Keratinocyte (primary cell): ENCODE measurements at regions not wholly inside any gene's neighbourhood (a gene's known extent, or its start where the extent isn't known, plus 50 kb on each side); places are given as distances from the start of the nearest gene placed in this dataset.

ENCODE experiments used
- EZH2 ChIP-seq: IDR thresholded peaks from one replicate; pipeline ENCODE4 v1.6.1; 2012; ENCODE audit warnings: inconsistent platforms, mild to moderate bottlenecking, low read length, moderate library complexity
- TF ChIP-seq, protein P1 (sequence below), 3 experiments: IDR thresholded peaks in 1 of 3; conservative IDR thresholded peaks in 1 of 3; optimal IDR thresholded peaks in 1 of 3; 2 replicates in 2 of 3; 3 replicates in 1 of 3; pipeline versions ENCODE3 to v1.5.1; 2011; ENCODE audit warnings: low read length in 3 of 3, mild to moderate bottlenecking in 3 of 3, moderate library complexity in 2 of 3, control low read depth in 1 of 3, inconsistent platforms in 1 of 3; ENCODE audit not compliant: insufficient read depth in 2 of 3; ENCODE audit errors: extremely low read depth in 1 of 3

DNA sequence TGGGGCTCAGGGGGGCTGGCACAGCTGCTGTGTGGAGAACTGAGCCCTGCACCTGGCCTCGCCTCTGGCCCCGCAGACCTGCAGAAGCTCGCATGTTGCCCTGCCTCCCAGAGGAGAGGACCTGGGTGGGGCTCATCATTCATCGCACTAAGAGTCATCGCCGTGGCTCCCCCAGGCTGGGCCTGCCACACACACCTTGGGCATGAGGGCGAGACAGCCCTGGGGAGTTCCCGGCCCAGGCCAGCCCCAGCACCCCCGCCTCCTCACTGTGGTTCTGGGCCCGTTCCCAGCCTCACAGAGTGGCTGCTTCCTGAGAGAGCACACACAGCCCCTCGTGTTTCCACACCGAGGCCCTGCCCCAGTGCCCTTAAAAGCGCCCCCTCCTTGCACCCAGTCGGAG is 694.6 kb downstream of the TBC1D22A start:
- TF ChIP-seq, protein P1, sequence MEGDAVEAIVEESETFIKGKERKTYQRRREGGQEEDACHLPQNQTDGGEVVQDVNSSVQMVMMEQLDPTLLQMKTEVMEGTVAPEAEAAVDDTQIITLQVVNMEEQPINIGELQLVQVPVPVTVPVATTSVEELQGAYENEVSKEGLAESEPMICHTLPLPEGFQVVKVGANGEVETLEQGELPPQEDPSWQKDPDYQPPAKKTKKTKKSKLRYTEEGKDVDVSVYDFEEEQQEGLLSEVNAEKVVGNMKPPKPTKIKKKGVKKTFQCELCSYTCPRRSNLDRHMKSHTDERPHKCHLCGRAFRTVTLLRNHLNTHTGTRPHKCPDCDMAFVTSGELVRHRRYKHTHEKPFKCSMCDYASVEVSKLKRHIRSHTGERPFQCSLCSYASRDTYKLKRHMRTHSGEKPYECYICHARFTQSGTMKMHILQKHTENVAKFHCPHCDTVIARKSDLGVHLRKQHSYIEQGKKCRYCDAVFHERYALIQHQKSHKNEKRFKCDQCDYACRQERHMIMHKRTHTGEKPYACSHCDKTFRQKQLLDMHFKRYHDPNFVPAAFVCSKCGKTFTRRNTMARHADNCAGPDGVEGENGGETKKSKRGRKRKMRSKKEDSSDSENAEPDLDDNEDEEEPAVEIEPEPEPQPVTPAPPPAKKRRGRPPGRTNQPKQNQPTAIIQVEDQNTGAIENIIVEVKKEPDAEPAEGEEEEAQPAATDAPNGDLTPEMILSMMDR (optimal IDR thresholded peaks at IDR 0.05 in 1 of 3, IDR thresholded peaks at IDR 0.05 in 1 of 3, conservative IDR thresholded peaks at IDR 0.05 in 1 of 3; ENCODE audit: extremely low read depth in 1 of 3, insufficient read depth in 2 of 3, low read length in 3 of 3): no peak
- TF ChIP-seq EZH2: no peak
